Upper lobe of left lung (tissue), 6 donors: ENCODE measurements at regions not wholly inside any gene's neighbourhood (a gene's known extent, or its start where the extent isn't known, plus 50 kb on each side); places are given as distances from the start of the nearest gene placed in this dataset.
"Not testable (repeated sequence)": the region's sequence is repeated elsewhere in the genome, so short reads cannot be mapped to it uniquely, and the experiment has no call there.

Source experiments
- ATAC-seq, 2 donors: fragments of 200-7000 bp; cut with Tn5 transposase; one replicate each; pipeline ENCODE4 v1.9.1; 2022; ENCODE audit warnings: mild to moderate bottlenecking in 2 of 2, moderate library complexity in 2 of 2; ENCODE audit not compliant: low FRiP score in 2 of 2
- DNase-seq, 2 donors: peaks; one replicate each; pipeline ENCODE4 v3.0.0-alpha.2; 2019 to 2020
- H3K27ac ChIP-seq, 4 donors: fragments of 200-600 bp; sonication (generic); one replicate each; pipeline ENCODE4 v1.5.1; 2016 to 2019
- H3K27me3 ChIP-seq, 4 donors: fragments of 200-600 bp; sonication (generic); one replicate each; pipeline ENCODE4 v1.5.1; 2017 to 2019
- H3K36me3 ChIP-seq, 4 donors: fragments of 200-600 bp; sonication (generic); one replicate each; pipeline ENCODE4 v1.5.1; 2016 to 2019
- H3K4me1 ChIP-seq, 4 donors: fragments of 200-600 bp; sonication (generic); one replicate each; pipeline ENCODE4 v1.5.1; 2018 to 2019
- H3K4me3 ChIP-seq, 4 donors: fragments of 200-600 bp; sonication (generic); one replicate each; pipeline ENCODE4 v1.5.1; 2017 to 2019; ENCODE audit warnings: mild to moderate bottlenecking in 2 of 4, moderate library complexity in 1 of 4
- H3K9me3 ChIP-seq, 4 donors: fragments of 200-600 bp; sonication (generic); one replicate each; pipeline ENCODE4 v1.5.1; 2018 to 2019
- EP300 ChIP-seq, 4 donors: sonication (generic); formaldehyde crosslinking; IDR thresholded peaks; one replicate each; pipeline ENCODE4 v1.5.1; 2017; ENCODE audit warnings: antibody characterized with exemption in 4 of 4, control low read depth in 2 of 4
- POLR2A ChIP-seq, 4 donors: fragments of 450-650 bp; IDR thresholded peaks; one replicate each; pipeline ENCODE4 v1.5.1; 2016 to 2017; ENCODE audit warnings: antibody characterized with exemption in 4 of 4, mild to moderate bottlenecking in 2 of 4
- POLR2AphosphoS5 ChIP-seq, 2 donors: sonication (generic); formaldehyde crosslinking; IDR thresholded peaks; one replicate each; pipeline ENCODE4 v1.5.1; 2017; ENCODE audit warnings: antibody characterized with exemption in 2 of 2
- WGBS, 2 donors: methylation state at CpG; one replicate each; pipeline ENCODE4 v1.1.5; 2017 to 2018; 5-methylcytosine and 5-hydroxymethylcytosine counted together
- TF ChIP-seq, protein P1 (sequence below), 6 experiments: fragments of 450-650 bp in 4 of 6; fragments of 200-600 bp in 2 of 6; sonication (generic) in 2 of 6; IDR thresholded peaks; one replicate each; pipeline ENCODE4 v1.5.1; 2016 to 2019; ENCODE audit warnings: antibody characterized with exemption in 6 of 6
- donor health status: DM: no; HTN: no; CAD: no; lungs with moderate emphysema.
- donor health status: DM: no; HTN: yes; CAD: no; lungs with severe emphysema.

- DNase-seq (no peak), ATAC-seq (peak in 1 of 2 donors; percentile 61)
- H3K4me3 ChIP-seq, result no peak overlapping the region
- no peak overlapping the region for H3K27ac ChIP-seq
- no peaks in the 10 kb centered on the region for H3K36me3 ChIP-seq
- H3K9me3 ChIP-seq, result no peaks in the 10 kb centered on the region
- H3K27me3 ChIP-seq, result no peaks in the 10 kb centered on the region
- H3K4me1 ChIP-seq, result no peaks in the 10 kb centered on the region
- WGBS, 2 donors, result 78 to 82% methylated on average over 11 of the region's 11 CpGs
- TF ChIP-seq, protein P1, sequence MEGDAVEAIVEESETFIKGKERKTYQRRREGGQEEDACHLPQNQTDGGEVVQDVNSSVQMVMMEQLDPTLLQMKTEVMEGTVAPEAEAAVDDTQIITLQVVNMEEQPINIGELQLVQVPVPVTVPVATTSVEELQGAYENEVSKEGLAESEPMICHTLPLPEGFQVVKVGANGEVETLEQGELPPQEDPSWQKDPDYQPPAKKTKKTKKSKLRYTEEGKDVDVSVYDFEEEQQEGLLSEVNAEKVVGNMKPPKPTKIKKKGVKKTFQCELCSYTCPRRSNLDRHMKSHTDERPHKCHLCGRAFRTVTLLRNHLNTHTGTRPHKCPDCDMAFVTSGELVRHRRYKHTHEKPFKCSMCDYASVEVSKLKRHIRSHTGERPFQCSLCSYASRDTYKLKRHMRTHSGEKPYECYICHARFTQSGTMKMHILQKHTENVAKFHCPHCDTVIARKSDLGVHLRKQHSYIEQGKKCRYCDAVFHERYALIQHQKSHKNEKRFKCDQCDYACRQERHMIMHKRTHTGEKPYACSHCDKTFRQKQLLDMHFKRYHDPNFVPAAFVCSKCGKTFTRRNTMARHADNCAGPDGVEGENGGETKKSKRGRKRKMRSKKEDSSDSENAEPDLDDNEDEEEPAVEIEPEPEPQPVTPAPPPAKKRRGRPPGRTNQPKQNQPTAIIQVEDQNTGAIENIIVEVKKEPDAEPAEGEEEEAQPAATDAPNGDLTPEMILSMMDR (IDR thresholded peaks at IDR 0.05), result no peak
- TF ChIP-seq POLR2A (IDR thresholded peaks at IDR 0.05) (no peak), EP300 (IDR thresholded peaks at IDR 0.05) (no peak), POLR2AphosphoS5 (IDR thresholded peaks at IDR 0.05) (no peak)
Observed at GRCh38 chr5:136814619-136815378, 449.5 kb upstream of the TRPC7 start.

GRCh38 chr5:136812270-136812669 lies 446.9 kb upstream of the TRPC7 start:
- DNase-seq, H3K9me3 ChIP-seq, H3K4me1 ChIP-seq, ATAC-seq, H3K36me3 ChIP-seq, H3K4me3 ChIP-seq, H3K27me3 ChIP-seq, H3K27ac ChIP-seq: not testable (repeated sequence)
- 73 to 76% methylated on average over 2 of the region's 2 CpGs for WGBS, 2 donors

- TF ChIP-seq POLR2A (IDR thresholded peaks at IDR 0.05) (no peak), POLR2AphosphoS5 (IDR thresholded peaks at IDR 0.05) (no peak), EP300 (IDR thresholded peaks at IDR 0.05) (no peak)
- TF ChIP-seq, protein P1 (IDR thresholded peaks at IDR 0.05), result no peak
- Histone ChIP-seq H3K9me3 (no peaks in the 10 kb centered on the region), H3K4me3 (no peak overlapping the region), H3K27ac (no peak overlapping the region), H3K4me1 (no peaks in the 10 kb centered on the region), H3K27me3 (no peaks in the 10 kb centered on the region), H3K36me3 (no peaks in the 10 kb centered on the region)
- ATAC-seq, result peak in 1 of 2 donors; percentile 81
- DNase-seq, result no peak
- WGBS, 2 donors, result 83 to 86% methylated on average over 2 of the region's 2 CpGs
Observed at GRCh38 chr5:136811551-136811950, 446.2 kb upstream of the TRPC7 start.

DNA sequence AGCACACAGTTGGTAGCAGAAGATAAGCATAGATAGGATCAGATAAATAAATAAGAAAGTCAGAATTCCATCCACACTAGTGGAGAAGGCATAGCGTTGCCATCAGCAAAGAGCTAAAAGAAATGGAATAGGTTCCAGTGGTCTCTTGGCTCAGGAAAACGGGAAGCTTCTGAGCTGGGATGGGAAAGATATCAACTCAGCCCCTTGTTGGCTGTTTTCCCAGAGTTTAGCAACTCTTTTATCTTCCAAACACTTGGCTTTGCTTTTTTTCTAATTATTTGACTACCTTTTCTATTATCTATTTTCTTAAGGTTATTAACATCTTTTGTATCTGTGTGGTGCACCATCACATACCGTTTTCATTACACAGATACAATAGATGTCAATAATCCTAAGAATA lies 445.7 kb upstream of the TRPC7 start:
- H3K27me3 ChIP-seq, result no peaks in the 10 kb centered on the region
- H3K27ac ChIP-seq, result no peak overlapping the region
- H3K36me3 ChIP-seq, result no peaks in the 10 kb centered on the region
- TF ChIP-seq POLR2AphosphoS5 (IDR thresholded peaks at IDR 0.05) (no peak), EP300 (IDR thresholded peaks at IDR 0.05) (no peak), POLR2A (IDR thresholded peaks at IDR 0.05) (no peak)
- TF ChIP-seq, protein P1 (IDR thresholded peaks at IDR 0.05), result no peak
- H3K9me3 ChIP-seq, result no peaks in the 10 kb centered on the region
- ATAC-seq (no peak), DNase-seq (no peak)
- H3K4me1 ChIP-seq, result no peaks in the 10 kb centered on the region
- 63 to 70% methylated on average over 3 of the region's 3 CpGs for WGBS, 2 donors
- H3K4me3 ChIP-seq, result no peak overlapping the region

DNA sequence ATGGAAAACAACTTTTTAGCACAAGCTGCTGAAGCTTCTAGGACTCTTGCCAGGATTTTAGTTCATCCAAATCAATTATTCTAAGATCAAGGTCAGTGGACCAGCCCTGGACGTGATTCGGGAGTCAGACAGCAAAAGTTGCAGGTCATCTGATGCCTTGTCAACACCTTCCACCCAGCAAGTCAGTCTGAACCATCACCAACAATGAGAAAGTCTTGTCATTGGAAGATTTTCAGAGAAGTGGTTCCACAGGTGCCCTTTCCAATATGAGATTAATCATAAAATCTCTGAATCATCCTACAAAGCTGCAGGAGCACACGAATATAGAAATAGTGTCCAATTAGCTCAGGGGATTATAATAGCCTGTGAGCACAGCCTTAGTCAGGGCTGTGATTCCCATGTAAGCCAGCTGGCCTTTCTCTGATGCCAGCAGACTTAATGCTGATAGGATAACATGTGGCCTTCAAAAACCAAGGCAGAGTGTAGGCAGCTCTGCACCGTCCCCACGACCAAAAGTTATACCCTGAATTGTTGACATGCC lies 445.0 kb upstream of the TRPC7 start:
- TF ChIP-seq POLR2A (IDR thresholded peaks at IDR 0.05) (no peak), EP300 (IDR thresholded peaks at IDR 0.05) (no peak), POLR2AphosphoS5 (IDR thresholded peaks at IDR 0.05) (no peak)
- TF ChIP-seq, protein P1 (IDR thresholded peaks at IDR 0.05), result no peak
- 75 to 86% methylated on average over 5 of the region's 5 CpGs for WGBS, 2 donors
- Histone ChIP-seq H3K27me3 (no peaks in the 10 kb centered on the region), H3K4me1 (no peaks in the 10 kb centered on the region), H3K9me3 (no peaks in the 10 kb centered on the region), H3K36me3 (no peaks in the 10 kb centered on the region), H3K4me3 (no peak overlapping the region), H3K27ac (no peak overlapping the region)
- ATAC-seq (peak in 1 of 2 donors; percentile 18), DNase-seq (no peak)
